Heart left ventricle (tissue), 16 donors: ENCODE measurements at regions not wholly inside any gene's neighbourhood (a gene's known extent, or its start where the extent isn't known, plus 50 kb on each side); places are given as distances from the start of the nearest gene placed in this dataset.

ENCODE experiments used
- ATAC-seq, 4 donors: fragments of 200-7000 bp; cut with Tn5 transposase; one replicate each; pipeline ENCODE4 v1.9.1; 2020 to 2022; ENCODE audit warnings: moderate library complexity in 4 of 4, mild to moderate bottlenecking in 3 of 4, moderate number of reproducible peaks in 1 of 4
- DNase-seq, 5 donors: peaks; one replicate each; pipeline ENCODE4 v3.0.0-alpha.2; 2020
- H3K27ac ChIP-seq, 12 donors: fragments of 200-600 bp; sonication (generic) in 4 of 12; one replicate each; pipeline versions ENCODE4 v1.5.0 to v1.8.0; 2016 to 2022; ENCODE audit warnings: mild to moderate bottlenecking in 2 of 12
- H3K27me3 ChIP-seq, 9 donors: fragments of 200-600 bp; sonication (generic) in 2 of 9; one replicate each; pipeline versions ENCODE4 v1.5.1 to v1.8.0; 2016 to 2022; ENCODE audit warnings: mild to moderate bottlenecking in 3 of 9
- H3K36me3 ChIP-seq, 9 donors: fragments of 200-600 bp; sonication (generic) in 2 of 9; one replicate each; pipeline versions ENCODE4 v1.5.0 to v1.8.0; 2018 to 2022; ENCODE audit warnings: mild to moderate bottlenecking in 2 of 9
- H3K4me1 ChIP-seq, 12 donors: fragments of 200-600 bp; sonication (generic) in 4 of 12; one replicate each; pipeline versions ENCODE4 v1.5.0 to v1.8.0; 2016 to 2022; ENCODE audit warnings: mild to moderate bottlenecking in 3 of 12
- H3K4me3 ChIP-seq, 12 donors: fragments of 200-600 bp; sonication (generic) in 4 of 12; one replicate each; pipeline versions ENCODE4 v1.5.0 to v1.8.0; 2017 to 2022; ENCODE audit warnings: mild to moderate bottlenecking in 9 of 12, moderate library complexity in 4 of 12
- H3K9me3 ChIP-seq, 12 donors: fragments of 200-600 bp; sonication (generic) in 4 of 12; one replicate each; pipeline versions ENCODE4 v1.5.0 to v1.8.0; 2016 to 2022; ENCODE audit warnings: mild to moderate bottlenecking in 1 of 12
- POLR2A ChIP-seq, 2 donors: fragments of 450-650 bp; IDR thresholded peaks; one replicate each; pipeline ENCODE4 v1.6.1; 2017; ENCODE audit warnings: antibody characterized with exemption in 2 of 2, mild to moderate bottlenecking in 2 of 2, moderate library complexity in 2 of 2
- WGBS, 4 donors: extraction: QIAGEN DNeasy Blood & Tissue Kit in 2 of 4; methylation state at CpG; one replicate each; pipeline versions ENCODE4 v1.1.5 to v1.1.7; 2013 to 2018; 5-methylcytosine and 5-hydroxymethylcytosine counted together
- intact Hi-C, 10 donors: fragments of 100-400 bp; cut with DNase I; formaldehyde crosslinking; loops; one replicate each; pipeline versions ENCODE4 v1.11.1 to v1.14.2; 2022
- TF ChIP-seq, protein P1 (sequence below), 12 donors: fragments of 200-600 bp; sonication (generic) in 4 of 12; IDR thresholded peaks; one replicate each; pipeline versions ENCODE4 v1.5.0 to v1.8.0; 2018 to 2022; ENCODE audit warnings: antibody characterized with exemption in 12 of 12, mild to moderate bottlenecking in 5 of 12
- donor health status: ischemic (EF 13 %, LVEDD 7.1; RV severe dilation, severe dysfunction).
- donor health status: healthy with polysubstance abuse.
- donor health status: DM: no; HTN: yes; CAD: no.
- donor health status: DM: no; HTN: no; CAD: no.
- donor health status: ischemic (EF 25% LVEDD 6.9; RV normal size, moderate dysfunction).
- donor health status: ischemic (EF 25% LVEDD 5.7; RV mildly dilated, moderate dysfunction).
- donor health status: healthy.
- donor health status: DM: yes; HTN: yes; CAD: no.
- donor health status: ischemic (EF 35%, LVEDD 5.7; RV mildly dilated, moderate dysfunction).
- donor health status: nonischemic (EF 11% LVEDD 7.7; RV severe dilation, severe dysfunction).
- donor health status: DM: yes; HTN: yes; CAD: no.
- donor health status: PGD.
- donor health status: ischemic (EF 29% LVEDD 5.4; RV normal size, mild dysfunction).
- donor health status: nonischemic (EF 23%, LVEDD 6.1; RV moderate dilation, normal function).

DNA sequence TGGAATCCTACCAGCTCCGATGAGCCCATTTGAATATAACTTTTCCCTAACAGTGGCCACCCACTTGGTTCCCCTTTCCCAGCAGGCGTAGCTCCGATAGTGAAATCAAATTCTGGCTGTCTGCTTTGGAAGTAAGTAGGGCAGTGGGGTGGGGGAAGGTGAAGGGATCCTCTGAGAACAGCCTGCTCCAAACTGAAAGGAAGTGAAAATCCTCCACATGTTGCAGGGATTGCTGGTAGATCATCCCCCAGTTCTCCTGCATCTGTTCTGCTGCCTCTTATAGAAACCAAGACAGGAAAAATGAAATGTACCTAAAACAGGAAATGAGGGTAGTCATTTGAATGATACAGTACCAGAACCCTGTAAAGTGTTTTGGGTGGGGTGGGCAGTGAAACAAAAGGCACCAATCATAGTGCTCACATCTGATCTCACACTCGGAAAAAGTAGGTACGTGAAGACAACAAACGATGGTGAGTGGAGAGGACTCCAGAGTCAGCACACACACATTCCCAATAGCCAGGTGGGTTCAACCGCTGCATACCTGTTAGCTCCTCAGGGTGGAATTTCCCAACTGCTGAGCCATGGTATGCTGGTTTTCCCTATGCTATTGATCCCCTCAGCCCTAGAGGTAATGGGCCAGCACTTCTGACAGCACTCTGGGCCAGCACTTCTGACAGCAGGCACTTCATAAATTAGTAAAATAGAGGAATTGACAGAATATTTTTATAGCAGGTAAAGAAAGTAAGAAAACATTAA is 304.9 kb upstream of the ADAMTS9 start:
- peaks cover 0 to 45% (median 31%) of the 10 kb centered on the region in 12 donors for H3K4me1 ChIP-seq
- peak; percentile 18 to 65 (median 60) for ATAC-seq

DNA sequence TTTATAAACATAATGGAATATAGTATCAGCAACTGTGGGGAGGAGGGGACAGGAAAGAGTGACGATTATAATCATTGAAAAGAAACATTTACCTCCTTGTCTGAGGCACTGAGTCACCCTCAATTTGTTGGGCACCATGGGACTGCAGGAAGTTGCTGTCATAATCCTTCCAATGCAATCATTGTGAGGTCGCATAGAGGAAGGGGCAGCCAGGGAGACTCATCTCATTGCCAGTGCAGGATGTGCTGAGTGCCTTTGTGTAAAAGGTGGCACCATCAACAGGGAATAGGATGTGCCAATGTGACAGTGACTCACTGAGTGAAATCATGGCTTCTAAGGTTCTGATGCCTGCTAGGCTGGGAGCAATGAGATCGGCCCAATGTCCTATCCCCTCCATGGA is 300.4 kb upstream of the ADAMTS9 start:
- Histone ChIP-seq H3K4me3 (no peak overlapping the region), H3K4me1 (peaks cover 0 to 16% (median 6%) of the 10 kb centered on the region in 12 donors), H3K27me3 (no peaks in the 10 kb centered on the region), H3K9me3 (no peaks in the 10 kb centered on the region), H3K27ac (no peak overlapping the region), H3K36me3 (no peaks in the 10 kb centered on the region)
- intact Hi-C loops: loop anchor here in 1 of 10 donors (10.0 kb wide), 1 partner anchor 177 kb away; no protein-coding TSS in a partner anchor
- TF ChIP-seq, protein P1, sequence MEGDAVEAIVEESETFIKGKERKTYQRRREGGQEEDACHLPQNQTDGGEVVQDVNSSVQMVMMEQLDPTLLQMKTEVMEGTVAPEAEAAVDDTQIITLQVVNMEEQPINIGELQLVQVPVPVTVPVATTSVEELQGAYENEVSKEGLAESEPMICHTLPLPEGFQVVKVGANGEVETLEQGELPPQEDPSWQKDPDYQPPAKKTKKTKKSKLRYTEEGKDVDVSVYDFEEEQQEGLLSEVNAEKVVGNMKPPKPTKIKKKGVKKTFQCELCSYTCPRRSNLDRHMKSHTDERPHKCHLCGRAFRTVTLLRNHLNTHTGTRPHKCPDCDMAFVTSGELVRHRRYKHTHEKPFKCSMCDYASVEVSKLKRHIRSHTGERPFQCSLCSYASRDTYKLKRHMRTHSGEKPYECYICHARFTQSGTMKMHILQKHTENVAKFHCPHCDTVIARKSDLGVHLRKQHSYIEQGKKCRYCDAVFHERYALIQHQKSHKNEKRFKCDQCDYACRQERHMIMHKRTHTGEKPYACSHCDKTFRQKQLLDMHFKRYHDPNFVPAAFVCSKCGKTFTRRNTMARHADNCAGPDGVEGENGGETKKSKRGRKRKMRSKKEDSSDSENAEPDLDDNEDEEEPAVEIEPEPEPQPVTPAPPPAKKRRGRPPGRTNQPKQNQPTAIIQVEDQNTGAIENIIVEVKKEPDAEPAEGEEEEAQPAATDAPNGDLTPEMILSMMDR (IDR thresholded peaks at IDR 0.05): no peak
- no peak for TF ChIP-seq POLR2A (IDR thresholded peaks at IDR 0.05)
- DNase-seq (no peak), ATAC-seq (peak in 1 of 4 donors; percentile 24)
- 46 to 57% (median 48%) methylated on average over 3 of the region's 3 CpGs for WGBS, 4 donors

More for the DNA sequence above, 304.9 kb upstream of the ADAMTS9 start:
- Histone ChIP-seq H3K27ac (peak overlapping the region in 5 of 12 donors; percentile 7 to 38 (median 23)), H3K27me3 (no peaks in the 10 kb centered on the region), H3K9me3 (no peaks in the 10 kb centered on the region), H3K36me3 (no peaks in the 10 kb centered on the region), H3K4me3 (no peak overlapping the region)
- 57 to 64% (median 58%) methylated on average over 7 of the region's 7 CpGs for WGBS, 4 donors
- intact Hi-C loops: no loop called here
- DNase-seq: peak in 3 of 5 donors; percentile 26 to 29 (median 26)
- no peak for TF ChIP-seq POLR2A (IDR thresholded peaks at IDR 0.05)
- TF ChIP-seq, protein P1 (IDR thresholded peaks at IDR 0.05): no peak

DNA sequence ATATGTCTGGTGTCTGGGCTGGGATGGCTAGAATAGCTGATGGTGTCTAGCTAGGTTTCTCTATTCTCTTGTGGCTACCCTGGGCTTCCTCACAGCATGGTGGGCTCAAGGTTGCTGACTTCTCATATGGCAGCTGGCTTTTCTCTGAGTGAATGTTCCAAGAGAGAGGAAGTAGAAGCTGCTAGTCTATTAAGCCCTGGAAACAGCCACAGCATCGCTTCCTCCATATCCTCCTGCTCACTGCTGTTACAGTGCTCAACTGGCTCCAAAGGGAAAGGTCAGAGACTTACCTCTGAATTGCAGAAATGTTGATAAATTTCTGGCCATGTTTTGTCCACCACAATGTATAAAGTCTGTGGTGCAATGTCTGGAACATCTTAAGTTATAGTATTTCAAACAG is 299.9 kb upstream of the ADAMTS9 start:
- Histone ChIP-seq H3K9me3 (no peaks in the 10 kb centered on the region), H3K4me3 (no peak overlapping the region), H3K36me3 (no peaks in the 10 kb centered on the region), H3K4me1 (peaks cover 0 to 12% (median 5%) of the 10 kb centered on the region in 12 donors), H3K27ac (no peak overlapping the region), H3K27me3 (no peaks in the 10 kb centered on the region)
- intact Hi-C loops: loop anchor here in 1 of 10 donors (10.0 kb wide), 1 partner anchor 177 kb away; no protein-coding TSS in a partner anchor
- ATAC-seq (no peak), DNase-seq (no peak)
- WGBS, 4 donors: 64 to 88% (median 75%) methylated on average over 1 of the region's 1 CpG
- TF ChIP-seq, protein P1 (IDR thresholded peaks at IDR 0.05): no peak
- TF ChIP-seq POLR2A (IDR thresholded peaks at IDR 0.05): no peak

DNA sequence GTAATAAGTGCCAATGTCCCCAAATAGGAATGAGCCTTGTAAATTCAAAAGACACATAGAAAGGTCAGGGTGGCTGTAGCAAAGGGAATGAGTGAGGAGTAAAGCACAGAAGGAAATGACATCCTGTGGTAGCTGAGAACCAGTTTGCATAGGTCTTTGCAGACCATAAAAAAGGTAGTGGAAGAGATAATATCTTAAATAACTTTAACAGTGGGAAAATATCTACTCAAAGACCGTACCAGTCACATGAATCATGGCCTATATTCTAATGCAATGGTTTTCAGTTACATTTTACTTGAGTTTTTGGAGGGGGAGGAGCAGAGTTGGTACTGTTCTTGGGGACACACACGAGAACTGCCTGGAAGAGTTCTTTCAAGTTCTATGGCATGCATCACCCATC is 297.3 kb upstream of the ADAMTS9 start:
- TF ChIP-seq POLR2A (IDR thresholded peaks at IDR 0.05): no peak
- TF ChIP-seq, protein P1 (IDR thresholded peaks at IDR 0.05): no peak
- no peak overlapping the region for H3K27ac ChIP-seq
- intact Hi-C loops: loop anchor here in 1 of 10 donors (10.0 kb wide), 1 partner anchor 180 kb away; no protein-coding TSS in a partner anchor

More for the DNA sequence above, 297.3 kb upstream of the ADAMTS9 start:
- ATAC-seq (no peak), DNase-seq (no peak)
- WGBS, 4 donors: 90 to 96% (median 94%) methylated on average over 2 of the region's 2 CpGs
- H3K27me3 ChIP-seq: no peaks in the 10 kb centered on the region
- H3K4me3 ChIP-seq: no peak overlapping the region
- H3K9me3 ChIP-seq: no peaks in the 10 kb centered on the region
- peaks cover 0 to 5% (median 0%) of the 10 kb centered on the region in 12 donors for H3K4me1 ChIP-seq
- no peaks in the 10 kb centered on the region for H3K36me3 ChIP-seq
